GM12891 (cell line): ENCODE measurements at regions not wholly inside any gene's neighbourhood (a gene's known extent, or its start where the extent isn't known, plus 50 kb on each side); places are given as distances from the start of the nearest gene placed in this dataset.

ENCODE experiments used
- PAX5 ChIP-seq: IDR thresholded peaks from 2 replicates; pipeline ENCODE4 v1.6.1; 2011; ENCODE audit warnings: low read length, moderate library complexity, mild to moderate bottlenecking; ENCODE audit not compliant: insufficient read depth, severe bottlenecking
- POLR2A ChIP-seq: IDR thresholded peaks from 2 replicates; pipeline ENCODE4 v1.6.1; 2011; ENCODE audit warnings: low read depth, low read length, control low read depth
- POLR2AphosphoS5 ChIP-seq: IDR thresholded peaks from 2 replicates; pipeline ENCODE4 v1.6.1; 2011; ENCODE audit warnings: low read depth, low read length, control low read depth
- POU2F2 ChIP-seq: IDR thresholded peaks from 2 replicates; pipeline ENCODE4 v1.6.1; 2011; ENCODE audit warnings: low read depth, mild to moderate bottlenecking, control low read depth, low read length, moderate library complexity
- SPI1 ChIP-seq: IDR thresholded peaks from 2 replicates; pipeline ENCODE4 v1.6.1; 2011; ENCODE audit warnings: low read depth, low read length, control low read depth
- TAF1 ChIP-seq: IDR thresholded peaks from 2 replicates; pipeline ENCODE4 v1.6.1; 2011; ENCODE audit warnings: low read depth, low read length, control low read depth

DNA sequence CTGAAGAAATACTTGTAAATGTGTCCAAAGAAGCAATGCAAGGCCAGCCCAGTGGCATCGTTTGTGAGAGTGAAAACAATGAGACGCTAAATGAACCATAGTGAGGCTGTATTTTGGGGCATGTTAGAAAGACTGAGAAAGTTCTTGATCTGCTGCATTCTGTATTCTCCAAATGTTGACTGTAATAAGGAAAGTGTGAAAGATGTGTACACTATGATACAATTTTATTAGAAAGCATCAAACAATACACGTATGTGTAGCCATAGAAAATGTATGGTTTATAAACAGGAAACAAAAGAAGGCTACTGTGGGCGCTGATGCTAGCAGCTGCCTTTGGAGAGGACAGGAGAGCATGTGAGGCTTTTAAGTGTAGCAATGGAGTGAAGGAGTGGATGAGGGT lies 233.5 kb upstream of the E2F8 start:
- TF ChIP-seq POLR2A (no peak), POLR2AphosphoS5 (no peak), POU2F2 (no peak), TAF1 (no peak), SPI1 (no peak), PAX5 (no peak)
